ENCODE measurements at regions not wholly inside any gene's neighbourhood (a gene's known extent, or its start where the extent isn't known, plus 50 kb on each side); places are given as distances from the start of the nearest gene placed in this dataset.

DNA sequence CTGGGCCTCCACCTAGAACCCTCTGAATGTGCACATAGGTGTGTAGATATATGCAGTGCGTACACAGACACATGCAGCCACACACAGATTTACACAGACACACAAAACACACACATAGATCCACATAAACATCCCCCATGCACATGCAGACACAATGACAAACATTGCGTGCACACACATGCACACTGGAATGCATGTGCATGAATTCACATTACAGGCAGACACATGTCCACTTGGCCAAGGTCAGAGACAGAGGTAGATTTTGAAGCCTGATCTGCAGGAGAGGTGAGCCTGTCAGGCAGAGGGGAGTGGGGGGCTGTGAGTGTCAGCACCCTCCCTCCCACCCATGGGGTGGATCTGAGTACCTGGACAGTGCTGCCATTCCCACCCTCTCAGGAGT lies 338.5 kb downstream of the PTPRU start:
- no peak overlapping the region for H2AFZ ChIP-seq (ENCODE audit: low read depth, low read length, poor library complexity, severe bottlenecking)
- ATAC-seq (no peak), DNase-seq (ENCODE audit: low read depth, low spot score) (no peak)
- intact Hi-C loops (cut with micrococcal nuclease), result no loop called here
- no peak overlapping the region for H3K27ac ChIP-seq (ENCODE audit: low read depth, low read length)
- peaks cover 12 to 23% of the 10 kb centered on the region in 2 experiments; a peak in 3 of 4 replicates for H3K4me1 ChIP-seq (ENCODE audit: control insufficient read depth in 1 of 2, insufficient read depth in 2 of 2, low read length in 2 of 2)
- no peaks in the 10 kb centered on the region for H3K9me3 ChIP-seq (ENCODE audit: control insufficient read depth in 1 of 2, insufficient read depth in 1 of 2, low read depth in 1 of 2, low read length in 2 of 2)
- no TSS peak for BruUV-seq (replicated peaks)
- ChIA-PET CTCF (no interaction called here), RAD21 (ENCODE audit: low non-redundant PET in 1 of 2, low total read pairs in 2 of 2, uncharacterized antibody in 2 of 2, unreplicated experiment in 2 of 2) (no interaction called here), POLR2A (no interaction called here)
- H3K4me2 ChIP-seq (ENCODE audit: low read length), result no peak overlapping the region
- H3K4me3 ChIP-seq (replicated peaks in 1 of 2; ENCODE audit: low read depth in 1 of 2, low read length in 2 of 2), result no peak overlapping the region
- H3K27me3 ChIP-seq (ENCODE audit: insufficient read depth, low read length), result no peaks in the 10 kb centered on the region
- H4K20me1 ChIP-seq (ENCODE audit: insufficient read depth), result no peaks in the 10 kb centered on the region
- no peaks in the 10 kb centered on the region for H3K36me3 ChIP-seq (ENCODE audit: control insufficient read depth in 1 of 2, insufficient read depth in 2 of 2, low read length in 2 of 2)
- H3K9me2 ChIP-seq (ENCODE audit: insufficient read depth), result no peaks in the 10 kb centered on the region
- TF ChIP-seq SRF (IDR thresholded peaks at IDR 0.05; ENCODE audit: low read depth) (no peak), MAX (IDR thresholded peaks at IDR 0.05) (no peak), SIN3A (IDR thresholded peaks at IDR 0.05; ENCODE audit: low read depth) (no peak), POLR2A (IDR thresholded peaks at IDR 0.05; ENCODE audit: borderline replicate concordance, extremely low read depth, insufficient read depth, insufficient read length) (no peak), ELF1 (IDR thresholded peaks at IDR 0.05; ENCODE audit: borderline replicate concordance, low read depth) (no peak), EGR1 (IDR thresholded peaks at IDR 0.05; ENCODE audit: low read depth) (no peak), ZBTB33 (IDR thresholded peaks at IDR 0.05; ENCODE audit: extremely low read depth, insufficient replicate concordance, low read length) (no peak), YY1 (IDR thresholded peaks at IDR 0.05; ENCODE audit: extremely low read depth, insufficient replicate concordance, low read depth, low read length) (no peak), ZFX (IDR thresholded peaks at IDR 0.05) (no peak), EZH2 (IDR thresholded peaks at IDR 0.05) (no peak)
- H3K79me2 ChIP-seq (ENCODE audit: insufficient read depth, low read length), result no peaks in the 10 kb centered on the region
- H3K9ac ChIP-seq (ENCODE audit: low read length), result no peak overlapping the region

Measured in HCT116 (cell line).